GM23248 (cell line): ENCODE measurements at regions not wholly inside any gene's neighbourhood (a gene's known extent, or its start where the extent isn't known, plus 50 kb on each side); places are given as distances from the start of the nearest gene placed in this dataset.

Experiments
- EZH2 ChIP-seq: fragments of 200-600 bp; sonication (generic); IDR thresholded peaks from 2 replicates; pipeline ENCODE4 v1.6.1; 2018; ENCODE audit warnings: antibody characterized with exemption, mild to moderate bottlenecking; ENCODE audit not compliant: insufficient read depth, poor library complexity, severe bottlenecking
- EZH2phosphoT487 ChIP-seq: fragments of 200-600 bp; sonication (generic); IDR thresholded peaks from 2 replicates; pipeline ENCODE4 v1.6.1; 2018; ENCODE audit warnings: antibody characterized with exemption, moderate library complexity, mild to moderate bottlenecking, low read depth; ENCODE audit not compliant: insufficient read depth

GRCh38 chr2:6202756-6203155 lies 510.6 kb downstream of the SOX11 start:
- TF ChIP-seq EZH2phosphoT487: no peak
- TF ChIP-seq EZH2: no peak
